Epithelial cell of proximal tubule (primary cell): ENCODE measurements at regions not wholly inside any gene's neighbourhood (a gene's known extent, or its start where the extent isn't known, plus 50 kb on each side); places are given as distances from the start of the nearest gene placed in this dataset.

Experiments used
- DNase-seq: peaks from one replicate; pipeline ENCODE4 v3.0.0-alpha.2; 2011; ENCODE audit warnings: low read depth
- H3K4me3 ChIP-seq: 2 replicates; pipeline ENCODE4 v1.5.1; 2011; ENCODE audit warnings: low read depth, mild to moderate bottlenecking, low read length
- CTCF ChIP-seq: conservative IDR thresholded peaks from 2 replicates; pipeline ENCODE4 v1.5.1; 2012; ENCODE audit warnings: low read depth, mild to moderate bottlenecking, low read length

GRCh38 chr1:221331273-221332183 is 410.4 kb downstream of the DUSP10 start:
- no peak for DNase-seq
- no peak overlapping the region for H3K4me3 ChIP-seq
- TF ChIP-seq CTCF: no peak

GRCh38 chr1:221334062-221334461 is 407.8 kb downstream of the DUSP10 start:
- TF ChIP-seq CTCF: no peak
- DNase-seq: no peak
- H3K4me3 ChIP-seq: no peak overlapping the region

GRCh38 chr1:221335161-221336101 is 406.5 kb downstream of the DUSP10 start:
- no peak for TF ChIP-seq CTCF
- H3K4me3 ChIP-seq: no peak overlapping the region

GRCh38 chr1:221336126-221336525 is 405.8 kb downstream of the DUSP10 start:
- no peak for DNase-seq
- TF ChIP-seq CTCF: no peak
- no peak overlapping the region for H3K4me3 ChIP-seq

More at GRCh38 chr1:221335161-221336101, 406.5 kb downstream of the DUSP10 start:
- peak; percentile 62 for DNase-seq

GRCh38 chr1:221337106-221337505 is 404.8 kb downstream of the DUSP10 start:
- TF ChIP-seq CTCF: no peak
- H3K4me3 ChIP-seq: no peak overlapping the region
- DNase-seq: no peak

GRCh38 chr1:221343136-221343535 is 398.8 kb downstream of the DUSP10 start:
- no peak for DNase-seq
- no peak overlapping the region for H3K4me3 ChIP-seq
- no peak for TF ChIP-seq CTCF
